ENCODE measurements at regions not wholly inside any gene's neighbourhood (a gene's known extent, or its start where the extent isn't known, plus 50 kb on each side); places are given as distances from the start of the nearest gene placed in this dataset.
"Not testable (repeated sequence)": the region's sequence is repeated elsewhere in the genome, so short reads cannot be mapped to it uniquely, and the experiment has no call there.

DNA sequence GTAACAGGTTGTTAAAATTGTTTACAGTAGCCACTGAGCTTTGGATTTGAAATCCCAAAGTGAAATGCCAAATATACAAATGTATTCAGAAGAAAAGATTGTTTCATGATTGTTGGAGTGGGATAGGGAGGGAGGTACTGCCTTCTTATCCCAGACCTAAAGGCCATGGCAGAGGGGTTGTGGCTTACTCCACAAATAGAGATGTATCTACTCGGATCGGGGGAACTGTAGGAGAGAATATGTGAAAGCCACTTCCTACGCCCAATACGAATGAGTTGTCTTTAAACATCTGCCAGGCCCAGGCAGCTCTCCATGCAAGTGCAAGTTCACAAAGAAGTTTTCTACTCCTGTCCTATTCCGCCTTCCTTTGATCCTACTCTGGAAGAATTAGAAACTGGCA, 150.2 kb upstream of the PRSS12 start:
- not testable (repeated sequence) for DNase-seq (ENCODE audit: low read depth in 3 of 3)

DNA sequence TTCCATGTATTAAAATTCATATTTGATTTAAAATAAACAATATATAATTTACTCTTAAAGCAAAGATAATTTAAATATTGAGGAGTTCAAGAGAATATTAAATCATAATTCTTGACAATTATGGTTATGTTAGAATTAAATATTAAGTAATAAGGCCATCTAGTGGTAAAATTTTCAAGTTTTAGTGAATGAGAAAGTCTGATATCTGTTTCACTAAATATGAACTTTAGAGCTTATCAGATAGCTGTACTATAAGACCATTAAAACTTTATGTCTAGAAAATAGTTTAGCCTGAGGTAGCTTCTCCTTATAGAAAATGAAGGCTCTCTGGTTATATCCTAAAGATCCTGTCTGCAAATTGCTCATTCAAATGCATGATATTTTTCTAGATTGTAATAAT, 152.1 kb upstream of the PRSS12 start:
- not testable (repeated sequence) for DNase-seq (ENCODE audit: low read depth in 3 of 3)

DNA sequence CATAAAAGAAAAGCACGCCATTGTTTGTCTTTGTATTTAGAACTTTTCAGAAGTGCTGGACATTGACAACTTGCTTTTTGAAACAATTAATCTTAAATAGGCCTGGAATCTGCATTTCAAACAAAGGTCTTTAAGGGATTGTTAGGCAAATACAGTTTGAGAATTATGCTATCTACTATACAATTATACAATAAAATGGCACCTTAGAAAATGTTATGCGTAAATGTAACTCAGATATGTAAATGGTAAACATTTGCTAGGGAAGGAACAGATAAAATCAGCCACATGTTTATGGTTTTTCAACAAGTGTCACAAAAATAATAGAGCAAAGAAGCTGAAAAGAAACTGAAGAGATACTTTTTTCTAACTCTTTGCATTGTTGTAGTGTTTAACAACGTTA, 152.7 kb upstream of the PRSS12 start:
- not testable (repeated sequence) for DNase-seq (ENCODE audit: low read depth in 3 of 3)

DNA sequence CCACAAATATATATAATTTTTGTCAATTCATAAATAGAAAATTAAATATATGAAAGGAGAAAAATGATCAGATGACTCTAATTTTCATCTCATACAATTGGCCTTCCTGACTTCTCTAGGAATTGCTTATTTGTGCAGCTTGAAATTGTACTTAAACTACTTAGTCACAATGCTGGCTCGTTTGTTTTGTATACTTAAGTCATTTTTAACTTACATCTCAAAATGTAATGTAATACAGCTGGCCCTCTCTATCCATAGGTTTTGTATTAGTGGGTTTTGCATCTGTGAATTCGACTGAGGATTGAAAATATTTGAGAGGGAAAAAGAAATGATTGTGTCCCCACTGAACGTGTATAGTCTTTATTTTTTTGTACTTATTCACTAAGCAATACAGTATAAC, 160.1 kb upstream of the PRSS12 start:
- not testable (repeated sequence) for DNase-seq (ENCODE audit: low read depth in 3 of 3)

DNA sequence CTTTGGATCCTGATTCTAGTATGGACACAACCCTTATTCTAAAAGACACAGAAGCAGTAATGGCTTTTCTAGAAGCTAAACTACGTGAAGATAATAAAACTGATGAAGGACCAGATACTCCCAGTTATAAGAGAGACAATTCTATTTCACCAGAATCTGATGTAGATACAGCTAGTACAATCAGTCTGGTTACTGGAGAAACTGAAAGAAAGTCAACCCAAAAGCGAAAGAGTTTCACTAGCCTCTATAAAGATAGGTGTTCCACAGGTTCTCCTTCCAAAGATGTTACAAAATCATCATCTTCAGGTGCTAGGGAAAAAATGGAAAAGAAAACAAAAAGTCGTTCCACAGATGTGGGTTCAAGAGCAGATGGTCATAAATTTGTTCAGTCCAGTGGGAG, 161.5 kb upstream of the PRSS12 start:
- DNase-seq (ENCODE audit: low read depth in 3 of 3) = not testable (repeated sequence)

DNA sequence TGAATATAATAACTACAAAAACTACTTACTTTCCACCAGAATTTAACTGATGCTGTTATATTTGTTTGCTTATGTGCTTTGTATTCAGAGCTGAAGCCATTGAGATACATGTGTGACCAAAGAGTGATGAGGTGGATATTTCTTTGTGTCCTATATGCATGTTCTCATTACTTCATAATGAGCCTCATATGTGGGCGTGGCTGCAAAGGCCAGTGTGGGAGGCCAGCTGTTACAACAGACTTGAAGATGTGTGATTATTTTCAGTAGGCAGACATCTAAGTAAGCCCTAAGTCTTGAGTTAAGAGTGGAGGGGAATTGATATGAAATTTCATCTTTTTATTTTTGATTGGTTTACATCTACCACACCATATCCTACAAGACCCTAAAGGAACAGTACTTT, 163.3 kb upstream of the PRSS12 start:
- DNase-seq (ENCODE audit: low read depth in 3 of 3) = not testable (repeated sequence)

DNA sequence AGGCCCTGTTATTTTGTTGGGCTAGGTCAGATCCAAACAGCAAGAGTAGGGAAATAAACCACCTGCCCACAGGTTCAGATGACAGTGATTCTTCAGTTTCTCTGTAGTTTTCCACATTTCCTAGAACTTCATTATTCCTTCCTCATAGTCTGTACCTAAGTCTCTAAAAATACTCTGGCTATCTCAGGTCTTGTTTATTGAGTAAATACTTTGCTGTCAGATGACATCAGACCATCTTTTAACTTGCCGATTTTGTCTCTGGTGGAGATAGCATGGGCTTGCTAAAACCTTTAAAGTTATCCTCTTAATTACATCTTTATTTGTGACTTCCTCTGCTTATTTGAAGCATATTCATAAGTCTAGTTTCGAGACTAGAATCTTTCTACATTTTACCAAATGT, 155.1 kb upstream of the METTL14 start:
- DNase-seq (ENCODE audit: low read depth in 3 of 3) = not testable (repeated sequence)

DNA sequence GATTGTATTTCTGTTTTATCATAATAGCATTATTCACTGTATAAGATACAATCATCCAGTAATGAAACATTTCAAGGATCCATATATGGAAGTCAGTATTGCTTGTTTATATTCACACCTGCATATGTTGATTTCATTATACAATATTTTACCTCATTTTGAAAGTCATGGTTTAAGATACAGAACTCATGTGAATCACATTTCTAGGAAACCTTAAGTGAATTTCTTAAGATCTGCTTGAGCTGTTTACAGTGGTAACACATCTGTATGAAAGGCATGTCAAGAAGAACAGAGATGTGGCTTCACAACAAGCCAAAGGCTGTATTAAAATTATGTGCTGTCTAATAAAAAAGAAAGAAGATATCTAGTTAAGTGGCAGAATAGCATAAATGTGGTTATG, 153.2 kb upstream of the METTL14 start:
- DNase-seq (ENCODE audit: low read depth in 3 of 3) = not testable (repeated sequence)

DNA sequence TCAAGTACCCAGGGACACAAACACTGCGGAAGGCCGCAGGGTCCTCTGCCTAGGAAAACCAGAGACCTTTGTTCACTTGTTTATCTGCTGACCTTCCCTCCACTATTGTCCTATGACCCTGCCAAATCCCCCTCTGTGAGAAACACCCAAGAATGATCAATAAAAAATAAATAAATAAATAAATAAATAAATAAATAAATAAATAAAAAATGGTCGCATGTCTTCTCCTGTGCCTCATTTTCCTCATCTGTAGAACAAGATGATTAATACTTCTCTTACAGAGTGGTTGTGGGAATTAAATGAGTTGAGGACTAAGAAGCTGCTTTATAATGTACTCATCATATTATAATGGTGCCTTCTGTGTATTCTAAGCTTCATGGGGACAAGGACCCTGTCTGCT, 149.4 kb upstream of the METTL14 start:
- DNase-seq (ENCODE audit: low read depth in 3 of 3) = not testable (repeated sequence)

DNA sequence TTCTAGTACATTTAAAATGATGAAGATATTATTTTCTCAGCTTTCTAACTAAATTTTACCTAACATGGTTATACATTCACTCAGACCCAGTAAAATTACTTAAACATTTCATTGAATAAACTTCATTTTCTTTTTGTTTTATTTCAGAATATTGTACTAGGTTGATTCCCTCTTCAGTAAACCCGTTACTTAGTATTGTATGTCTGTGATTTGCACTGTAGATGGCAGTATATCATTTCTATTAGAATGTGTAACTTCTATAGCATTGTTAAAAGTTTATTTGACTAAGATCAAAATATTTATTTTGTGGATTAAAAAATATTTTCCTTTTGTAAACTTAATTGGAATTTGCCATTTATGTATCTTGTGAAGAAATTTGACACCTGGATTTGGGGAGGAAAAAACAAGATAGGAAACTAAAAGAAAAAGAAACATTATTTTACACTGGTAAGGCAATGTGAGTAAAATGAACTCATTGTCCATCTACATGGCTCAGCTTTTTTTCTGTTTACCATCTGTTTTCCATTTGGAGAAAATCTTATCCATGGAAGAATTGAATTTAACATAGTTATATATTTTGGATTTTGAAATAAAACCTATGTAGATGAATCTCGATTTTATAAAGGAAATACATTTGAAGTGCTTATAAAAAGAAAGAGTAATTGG, 145.6 kb upstream of the METTL14 start:
- not testable (repeated sequence) for DNase-seq (ENCODE audit: low read depth in 3 of 3)

DNA sequence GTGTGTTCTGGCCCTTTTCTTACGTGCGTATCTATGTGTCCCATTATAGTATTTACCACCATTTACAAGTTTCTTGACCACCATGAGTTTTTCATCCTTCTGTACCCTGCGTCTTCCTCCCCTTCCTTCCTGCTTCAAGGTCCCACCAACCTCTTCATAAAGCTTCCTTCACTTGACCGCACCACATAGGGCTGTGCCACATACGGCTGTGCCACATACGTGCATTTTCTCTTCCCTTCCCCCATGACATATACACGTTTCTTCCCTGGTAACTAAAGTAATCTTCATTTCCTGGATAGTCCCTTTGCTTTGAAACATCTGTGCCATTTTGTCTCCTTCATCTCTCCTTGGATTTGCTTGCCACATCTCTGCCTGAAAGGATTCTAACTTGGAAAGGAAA, 128.6 kb upstream of the METTL14 start:
- DNase-seq (ENCODE audit: low read depth in 3 of 3) = not testable (repeated sequence)

DNA sequence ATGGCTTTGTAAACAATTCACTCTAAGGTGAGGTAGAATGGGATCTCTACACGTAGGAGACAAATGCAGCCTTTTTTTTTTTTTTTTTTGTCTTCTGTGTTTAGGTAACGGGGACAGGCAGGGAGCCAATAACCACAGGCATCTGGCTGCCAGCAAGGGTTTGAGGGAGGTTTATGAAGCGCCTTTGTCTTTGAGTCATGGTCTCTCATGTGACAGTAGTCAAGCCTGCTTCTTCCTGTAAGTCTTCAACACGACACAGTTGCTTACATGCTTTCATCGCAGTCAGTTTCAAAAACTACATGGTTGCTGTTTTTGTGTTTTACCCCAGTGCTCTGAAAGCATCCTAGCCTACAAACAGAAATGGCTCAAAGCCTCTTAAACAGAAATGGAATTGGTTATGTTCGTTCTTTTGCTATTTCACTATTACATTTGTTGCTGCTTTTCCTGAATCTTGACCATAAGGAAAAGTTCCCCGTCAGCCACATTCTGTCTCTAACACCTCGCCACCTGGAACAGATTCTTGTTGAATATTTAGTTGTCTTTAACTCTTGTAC, 127.8 kb upstream of the METTL14 start:
- no peak for DNase-seq (ENCODE audit: low read depth in 3 of 3)

DNA sequence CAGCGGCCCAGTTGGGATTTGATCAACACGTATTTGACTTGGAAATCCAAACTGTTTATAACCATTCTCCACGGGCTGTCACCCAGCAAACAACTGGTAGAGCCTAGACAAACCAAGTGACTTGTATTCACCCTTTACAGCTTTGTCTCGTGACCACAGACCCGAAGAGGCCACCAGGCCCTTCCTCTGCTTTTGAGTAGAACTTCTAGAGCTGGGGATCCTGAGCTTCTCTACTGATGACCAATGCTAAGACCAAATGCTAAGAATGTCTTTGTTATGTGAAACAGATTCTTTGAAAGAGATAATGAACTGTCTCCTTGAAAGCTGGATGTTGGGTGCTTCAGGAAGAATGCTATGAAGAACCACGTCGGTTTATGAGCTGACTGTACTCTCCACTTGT, 127.0 kb upstream of the METTL14 start:
- not testable (repeated sequence) for DNase-seq (ENCODE audit: low read depth in 3 of 3)

DNA sequence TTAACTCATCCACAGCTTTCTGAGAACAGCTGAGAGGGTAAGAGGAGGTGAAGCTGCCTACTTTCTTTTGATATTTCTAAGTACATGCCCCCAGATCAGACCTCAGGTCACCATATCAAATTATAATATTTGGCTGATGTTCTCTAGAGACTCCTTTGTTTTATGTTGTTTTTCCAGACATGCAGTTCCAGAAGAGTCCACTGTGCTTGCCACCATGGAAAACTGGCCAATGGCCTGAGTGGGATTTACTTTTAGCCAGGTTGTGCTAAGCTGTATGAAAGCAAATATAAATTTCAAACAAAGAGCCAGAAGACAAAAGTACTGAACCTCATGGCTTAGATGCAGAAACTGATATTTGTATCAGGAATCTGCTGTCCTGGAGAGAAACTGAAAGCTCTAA, 123.6 kb upstream of the METTL14 start:
- not testable (repeated sequence) for DNase-seq (ENCODE audit: low read depth in 3 of 3)

DNA sequence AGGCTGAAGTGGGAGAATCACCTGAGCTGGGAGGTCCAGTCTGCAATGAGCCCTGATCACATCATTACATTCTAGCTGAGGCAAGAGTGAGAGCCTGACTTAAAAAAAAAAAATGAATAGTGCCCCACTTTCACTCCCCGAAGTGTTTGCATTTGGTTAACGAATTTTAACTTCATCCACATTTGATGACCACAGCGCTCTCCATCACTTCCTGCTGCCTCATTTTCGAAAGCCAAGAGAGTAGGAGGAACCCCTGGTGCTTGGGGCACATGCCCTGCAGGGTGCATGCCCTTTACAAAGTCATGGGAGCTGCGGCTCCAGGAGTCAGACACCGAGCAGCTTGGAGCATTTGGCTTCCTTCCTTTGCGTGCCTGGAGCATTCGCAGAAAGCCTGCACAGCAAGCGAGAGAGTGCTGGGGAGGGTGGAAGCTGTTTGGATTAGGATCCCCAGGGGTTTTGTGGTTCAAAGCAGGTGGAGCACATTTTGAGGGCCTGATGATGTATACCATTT, 119.1 kb upstream of the METTL14 start:
- DNase-seq (ENCODE audit: low read depth in 3 of 3) = not testable (repeated sequence)

DNA sequence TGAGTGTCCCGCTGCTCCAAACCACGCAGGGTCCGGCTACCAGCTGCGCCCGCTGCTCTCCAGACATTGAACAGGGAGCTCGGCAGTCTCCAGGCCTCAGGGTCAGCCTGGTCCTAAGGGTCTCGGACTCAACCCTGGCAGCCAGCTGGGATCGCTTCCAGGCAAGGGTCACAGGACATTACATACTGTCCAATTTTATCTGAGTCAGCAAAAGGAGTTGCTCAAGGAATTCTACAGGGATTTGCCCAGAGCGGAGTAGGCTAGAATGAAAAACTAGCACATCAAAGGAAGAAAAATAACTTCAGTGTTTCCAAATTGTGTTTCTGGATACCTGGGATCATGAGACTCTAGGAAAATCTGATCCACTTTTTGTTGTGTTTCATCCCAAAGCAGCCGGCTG, 112.2 kb upstream of the METTL14 start:
- DNase-seq (ENCODE audit: low read depth in 3 of 3) = not testable (repeated sequence)

DNA sequence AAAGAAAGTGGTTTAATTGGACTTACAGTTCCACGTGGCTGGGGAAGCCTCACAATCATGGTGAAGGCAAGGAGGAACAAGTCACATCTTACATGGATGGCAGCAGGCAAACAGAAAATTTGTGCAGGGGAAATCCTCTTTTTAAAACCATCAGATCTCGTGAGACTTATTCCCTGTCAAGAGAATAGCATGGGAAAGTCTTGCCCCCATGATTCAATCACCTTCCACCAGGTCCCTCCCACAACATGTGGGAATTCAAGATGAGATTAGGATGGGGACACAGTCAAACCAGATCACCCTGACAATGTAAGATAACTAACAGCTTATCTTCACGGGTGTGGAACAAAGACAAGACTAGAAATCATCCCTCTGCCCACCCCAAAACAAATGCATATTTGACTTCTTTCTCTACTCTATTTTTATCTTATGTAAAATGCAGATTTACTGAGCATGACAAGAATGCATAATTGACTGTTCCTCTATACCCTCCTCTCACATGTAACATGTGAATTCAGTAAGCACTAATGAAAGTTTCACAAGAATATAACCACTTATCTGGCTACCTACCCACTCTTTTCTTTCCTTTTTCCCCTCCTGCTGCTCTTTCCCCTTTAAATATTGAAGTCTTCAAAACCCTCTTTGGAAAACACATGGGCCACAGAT, 110.8 kb upstream of the METTL14 start:
- DNase-seq (ENCODE audit: low read depth in 3 of 3) = not testable (repeated sequence)

DNA sequence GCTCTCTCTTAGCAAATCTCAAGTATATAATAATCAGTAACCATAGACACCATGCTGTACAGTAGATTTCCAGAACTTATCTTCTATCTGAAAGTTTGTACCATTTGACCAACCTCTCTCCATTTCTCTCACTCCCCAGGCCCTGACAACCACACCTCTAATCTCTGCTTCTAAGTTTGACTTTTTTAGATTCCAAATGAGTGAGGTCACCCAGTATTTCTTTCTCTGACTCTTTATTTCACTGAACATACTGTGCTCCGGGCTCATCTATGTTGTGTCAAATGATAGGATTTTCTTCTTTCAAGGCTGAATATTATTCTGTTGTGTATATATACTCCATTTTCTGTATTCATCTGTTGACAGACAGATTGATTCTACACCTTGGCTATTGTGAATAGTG, 110.1 kb upstream of the METTL14 start:
- not testable (repeated sequence) for DNase-seq (ENCODE audit: low read depth in 3 of 3)

DNA sequence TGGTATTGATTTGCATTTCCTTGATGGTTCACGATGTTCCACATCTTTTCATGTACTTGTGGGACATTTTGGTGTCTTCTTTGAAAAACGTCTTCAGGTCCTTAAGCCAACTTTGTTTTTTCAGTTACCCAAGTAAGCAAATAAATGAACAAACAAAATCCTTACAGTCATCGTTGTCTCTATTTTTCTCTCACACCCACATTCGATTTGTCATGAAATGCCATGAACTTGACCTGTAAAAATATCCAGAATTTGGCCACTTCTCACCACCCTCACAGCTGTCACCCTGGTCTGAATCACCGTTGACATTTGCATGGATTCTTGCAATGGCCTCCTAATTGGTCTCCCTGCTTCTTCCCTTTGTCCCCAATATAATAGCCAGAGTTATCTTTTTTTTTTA, 109.5 kb upstream of the METTL14 start:
- DNase-seq (ENCODE audit: low read depth in 3 of 3) = not testable (repeated sequence)

DNA sequence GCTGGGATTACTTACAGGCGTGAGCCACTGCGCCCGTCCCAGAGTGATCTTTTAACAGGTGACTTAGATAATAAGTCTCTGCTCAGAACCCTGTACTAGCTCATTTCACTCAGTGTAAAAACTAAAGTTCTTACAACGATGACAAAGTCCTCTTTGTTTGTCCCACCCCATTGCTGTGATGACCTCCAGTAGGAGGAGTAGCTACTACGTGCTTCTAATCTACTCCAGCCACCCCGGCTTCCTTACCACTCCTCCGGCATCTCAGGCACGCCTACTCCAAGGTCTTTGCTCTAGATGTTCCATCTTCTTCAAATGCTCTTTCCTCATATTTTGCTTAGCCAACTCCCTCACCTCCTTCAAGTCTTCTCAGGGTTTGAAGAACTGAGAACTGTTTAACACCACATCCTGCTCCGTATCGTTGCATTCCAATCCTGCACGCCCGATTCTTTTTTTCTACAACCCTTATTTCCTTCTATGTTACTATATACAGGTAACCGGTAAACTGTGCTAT, 108.4 kb upstream of the METTL14 start:
- DNase-seq (ENCODE audit: low read depth in 3 of 3) = not testable (repeated sequence)

DNA sequence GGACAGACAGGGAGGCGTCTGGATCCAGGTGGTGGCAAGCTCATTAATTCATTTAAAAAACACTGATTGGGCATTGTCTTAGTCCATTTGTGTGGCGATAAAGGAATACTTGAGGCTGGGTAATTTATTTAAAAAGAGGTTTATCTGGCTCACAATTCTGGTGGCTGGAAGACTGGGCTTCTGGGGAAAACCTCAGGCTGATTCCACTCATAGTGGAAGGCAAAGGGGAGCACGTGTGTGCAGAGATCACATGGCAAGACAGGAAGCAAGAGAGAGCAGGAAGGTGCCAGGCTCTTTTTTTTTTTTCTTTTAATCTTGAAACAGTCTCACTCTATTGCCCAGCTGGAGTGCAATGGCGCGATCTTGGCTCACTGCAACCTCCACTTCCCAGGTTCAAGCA, 100.2 kb upstream of the METTL14 start:
- DNase-seq (ENCODE audit: low read depth in 3 of 3) = no peak

DNA sequence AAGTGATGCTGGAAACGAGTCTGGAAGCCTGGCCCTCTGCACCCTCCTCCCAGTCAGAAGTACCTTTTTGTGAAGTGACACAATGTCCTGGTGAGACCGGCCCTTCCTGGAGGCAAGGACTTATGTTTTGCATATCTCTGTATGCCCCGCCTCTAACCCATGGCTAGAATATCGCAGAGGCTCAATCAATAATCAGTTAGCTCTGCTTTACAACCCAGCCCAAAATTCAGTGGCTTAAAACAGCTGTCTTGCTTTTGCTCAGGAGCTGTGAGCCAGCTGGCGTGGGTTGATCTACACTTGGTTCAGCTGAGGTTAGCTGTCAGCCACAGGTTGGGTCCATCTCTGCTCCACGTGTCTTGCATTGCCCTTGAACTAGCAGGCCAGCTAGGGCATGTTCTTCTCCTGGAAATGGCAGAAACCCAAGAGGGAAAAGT, 98.8 kb upstream of the METTL14 start:
- no peak for DNase-seq (ENCODE audit: low read depth in 3 of 3)

All from stimulated activated CD4-positive, alpha-beta T cell treated with anti-CD3 and anti-CD28 coated beads, TNF-alpha, amount 100 ng/mL, for 48 hours (primary cell).